Trophoblast cell (in vitro differentiated cells and primary cell): ENCODE measurements at regions not wholly inside any gene's neighbourhood (a gene's known extent, or its start where the extent isn't known, plus 50 kb on each side); places are given as distances from the start of the nearest gene placed in this dataset.

Experiments
- DNase-seq, 2 donors: peaks; one replicate each; pipeline ENCODE4 v3.0.0-alpha.2; 2016
- H2AFZ ChIP-seq: 2 replicates; pipeline ENCODE4 v1.6.1; 2013; ENCODE audit warnings: low read length, moderate library complexity, mild to moderate bottlenecking; ENCODE audit not compliant: insufficient read depth, poor library complexity
- H2AK5ac ChIP-seq: 2 replicates; pipeline ENCODE4 v1.6.1; 2013; ENCODE audit warnings: mild to moderate bottlenecking, low read length
- H2BK120ac ChIP-seq: 2 replicates; pipeline ENCODE4 v1.6.1; 2013; ENCODE audit warnings: low read length, mild to moderate bottlenecking, moderate library complexity; ENCODE audit not compliant: insufficient read depth, poor library complexity
- H2BK12ac ChIP-seq: 2 replicates; pipeline ENCODE4 v1.6.1; 2013; ENCODE audit warnings: mild to moderate bottlenecking, low read length, moderate library complexity
- H2BK5ac ChIP-seq: 2 replicates; pipeline ENCODE4 v1.6.1; 2013; ENCODE audit warnings: low read length, low read depth, moderate library complexity, mild to moderate bottlenecking; ENCODE audit not compliant: poor library complexity
- H3K14ac ChIP-seq: 2 replicates; pipeline ENCODE4 v1.6.1; 2013; ENCODE audit warnings: mild to moderate bottlenecking, low read length
- H3K18ac ChIP-seq: 2 replicates; pipeline ENCODE4 v1.6.1; 2013; ENCODE audit warnings: mild to moderate bottlenecking, low read length
- H3K23ac ChIP-seq: 2 replicates; pipeline ENCODE4 v1.6.1; 2013; ENCODE audit warnings: low read length
- H3K27ac ChIP-seq: 2 replicates; pipeline ENCODE4 v1.5.1; 2013; ENCODE audit warnings: low read depth, mild to moderate bottlenecking, inconsistent platforms, low read length, moderate library complexity
- H3K27me3 ChIP-seq: 2 replicates; pipeline ENCODE4 v1.6.1; 2013; ENCODE audit warnings: inconsistent platforms, mild to moderate bottlenecking, low read length, moderate library complexity; ENCODE audit not compliant: insufficient read depth
- H3K36me3 ChIP-seq, 2 experiments: 1 replicate in 1 of 2; 2 replicates in 1 of 2; pipeline ENCODE4 v1.6.1; 2013; ENCODE audit warnings: low read length in 2 of 2, mild to moderate bottlenecking in 2 of 2, moderate library complexity in 1 of 2; ENCODE audit not compliant: insufficient read depth in 2 of 2, control insufficient read depth in 1 of 2
- H3K4ac ChIP-seq: 2 replicates; pipeline ENCODE4 v1.6.1; 2013; ENCODE audit warnings: low read depth, mild to moderate bottlenecking, low read length, moderate library complexity
- H3K4me1 ChIP-seq, 2 experiments: 1 replicate in 1 of 2; 2 replicates in 1 of 2; pipeline ENCODE4 v1.6.1; 2013; ENCODE audit warnings: low read length in 2 of 2, mild to moderate bottlenecking in 2 of 2, moderate library complexity in 1 of 2; ENCODE audit not compliant: insufficient read depth in 2 of 2, control insufficient read depth in 1 of 2
- H3K4me2 ChIP-seq: 2 replicates; pipeline ENCODE4 v1.6.1; 2013; ENCODE audit warnings: inconsistent platforms, mild to moderate bottlenecking, low read length, moderate library complexity
- H3K4me3 ChIP-seq: 2 replicates; pipeline ENCODE4 v1.5.1; 2013; ENCODE audit warnings: mild to moderate bottlenecking, low read depth, low read length, inconsistent platforms
- H3K79me1 ChIP-seq: one replicate; pipeline ENCODE4 v1.6.1; 2013; ENCODE audit warnings: low read length
- H3K79me2 ChIP-seq: 2 replicates; pipeline ENCODE4 v1.6.1; 2013; ENCODE audit warnings: low read length, mild to moderate bottlenecking; ENCODE audit not compliant: control insufficient read depth, insufficient read depth, poor library complexity
- H3K9ac ChIP-seq: 2 replicates; pipeline ENCODE4 v1.6.1; 2013; ENCODE audit warnings: mild to moderate bottlenecking, low read length
- H3K9me3 ChIP-seq: 2 replicates; pipeline ENCODE4 v1.6.1; 2013; ENCODE audit warnings: low read depth, mild to moderate bottlenecking, control low read depth, inconsistent platforms, low read length; ENCODE audit not compliant: insufficient read depth
- H4K12ac ChIP-seq: 2 replicates; pipeline ENCODE4 v1.6.1; 2013; ENCODE audit warnings: low read depth, mild to moderate bottlenecking, low read length, moderate library complexity
- H4K8ac ChIP-seq: 2 replicates; pipeline ENCODE4 v1.6.1; 2013; ENCODE audit warnings: low read depth, mild to moderate bottlenecking, low read length, moderate library complexity
- H4K91ac ChIP-seq: one replicate; pipeline ENCODE4 v1.6.1; 2013; ENCODE audit warnings: low read depth, mild to moderate bottlenecking, low read length, moderate library complexity
- WGBS: extraction: QIAGEN DNeasy Blood & Tissue Kit; methylation state at CpG from one replicate; pipeline ENCODE4 v1.1.7; 2013; ENCODE audit warnings: missing lambda C conversion rate; ENCODE audit not compliant: insufficient read length, insufficient coverage; ENCODE audit errors: extremely low coverage; 5-methylcytosine and 5-hydroxymethylcytosine counted together

DNA sequence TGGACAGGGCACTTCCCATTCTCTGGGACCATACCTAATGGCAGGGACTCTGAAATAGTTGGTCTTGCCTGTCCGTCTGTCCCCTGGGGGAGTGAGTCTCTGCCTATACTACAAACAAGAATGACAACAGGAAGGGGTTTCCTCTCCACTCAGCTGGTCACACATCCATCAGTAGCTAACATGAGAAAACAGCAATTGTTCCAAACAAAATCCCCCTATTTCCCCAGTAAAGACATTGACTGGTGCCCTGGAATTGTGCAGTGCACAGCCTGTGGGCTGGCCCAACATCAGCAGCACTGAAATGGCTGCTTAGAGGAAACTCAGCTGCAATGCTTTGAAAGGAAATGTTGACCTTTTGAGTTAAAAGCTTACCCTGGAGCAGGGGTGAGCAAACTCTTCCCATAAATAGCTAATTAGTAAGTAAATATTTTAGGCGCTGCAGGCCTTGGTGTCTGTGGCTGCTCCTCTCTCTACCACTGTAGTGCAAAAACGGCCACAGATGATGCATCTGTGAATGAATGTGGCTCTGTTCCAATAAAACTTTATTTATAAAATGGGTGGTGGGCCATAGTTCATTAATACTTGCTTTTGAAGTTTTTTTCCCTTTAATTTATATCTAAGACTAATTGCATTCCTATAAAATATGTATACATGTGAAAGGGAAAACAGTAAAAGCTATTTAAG lies 174.3 kb downstream of the KLF13 start:
- Histone ChIP-seq H3K79me2 (no peaks in the 10 kb centered on the region), H2BK120ac (no peak overlapping the region), H2BK12ac (no peak overlapping the region), H4K12ac (no peak overlapping the region), H2AFZ (no peak overlapping the region), H3K27me3 (no peaks in the 10 kb centered on the region), H3K18ac (no peak overlapping the region), H3K79me1 (no peaks in the 10 kb centered on the region), H3K27ac (no peak overlapping the region), H3K36me3 (no peaks in the 10 kb centered on the region), H4K91ac (no peak overlapping the region), H2BK5ac (no peak overlapping the region), H3K4me3 (no peak overlapping the region), H3K14ac (no peak overlapping the region), H3K4ac (no peak overlapping the region), H3K4me1 (peaks cover 8 to 9% of the 10 kb centered on the region in 2 experiments), H3K23ac (no peak overlapping the region), H2AK5ac (no peak overlapping the region), H3K4me2 (peak overlapping the region; percentile 8), H3K9me3 (no peaks in the 10 kb centered on the region), H4K8ac (peak overlapping the region; percentile 43), H3K9ac (no peak overlapping the region)
- no CpG with 5 or more reads among the region's 3 CpGs for WGBS
- DNase-seq, result no peak

DNA sequence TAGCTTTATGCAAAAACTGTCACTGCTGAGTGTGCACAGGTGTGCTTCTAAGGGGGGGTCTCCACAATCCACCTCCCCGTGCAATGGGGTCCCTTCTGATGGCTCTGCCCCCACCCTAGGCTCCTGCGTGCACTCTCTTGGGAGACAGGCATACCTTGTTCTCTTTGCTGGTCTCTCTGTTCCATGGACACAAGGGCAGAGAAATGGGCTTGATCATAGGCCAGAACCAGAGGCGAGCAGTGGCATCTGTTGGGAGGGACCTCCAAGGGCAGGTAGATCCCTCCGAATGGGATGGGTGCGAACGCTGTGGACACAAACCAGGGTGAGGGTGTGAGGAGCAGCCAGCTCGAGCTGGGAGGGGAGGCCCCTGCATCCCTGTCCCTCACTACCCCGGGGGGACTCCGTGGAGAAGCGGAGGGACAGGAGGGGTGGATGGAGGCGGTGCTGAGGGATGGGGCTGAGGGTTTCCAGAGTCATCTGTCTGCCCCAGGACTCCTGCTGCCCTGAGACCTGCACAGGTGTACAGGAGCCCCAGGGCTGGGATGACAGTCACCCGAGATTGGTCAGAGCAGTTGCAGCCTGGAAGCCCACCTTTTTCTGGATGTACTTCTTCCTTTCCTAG lies 175.0 kb downstream of the KLF13 start:
- Histone ChIP-seq H3K79me2 (no peaks in the 10 kb centered on the region), H4K8ac (no peak overlapping the region), H3K9ac (no peak overlapping the region), H3K14ac (no peak overlapping the region), H3K27ac (no peak overlapping the region), H3K36me3 (no peaks in the 10 kb centered on the region), H3K4ac (no peak overlapping the region), H3K4me3 (no peak overlapping the region), H3K9me3 (no peaks in the 10 kb centered on the region), H3K79me1 (no peaks in the 10 kb centered on the region), H2AFZ (no peak overlapping the region), H2AK5ac (no peak overlapping the region), H2BK12ac (no peak overlapping the region), H3K4me2 (no peak overlapping the region), H3K23ac (no peak overlapping the region), H2BK5ac (no peak overlapping the region), H2BK120ac (no peak overlapping the region), H3K27me3 (no peaks in the 10 kb centered on the region), H3K4me1 (peaks cover 8 to 9% of the 10 kb centered on the region in 2 experiments), H4K12ac (no peak overlapping the region), H4K91ac (no peak overlapping the region), H3K18ac (no peak overlapping the region)
- WGBS, result no CpG with 5 or more reads among the region's 12 CpGs
- no peak for DNase-seq

DNA sequence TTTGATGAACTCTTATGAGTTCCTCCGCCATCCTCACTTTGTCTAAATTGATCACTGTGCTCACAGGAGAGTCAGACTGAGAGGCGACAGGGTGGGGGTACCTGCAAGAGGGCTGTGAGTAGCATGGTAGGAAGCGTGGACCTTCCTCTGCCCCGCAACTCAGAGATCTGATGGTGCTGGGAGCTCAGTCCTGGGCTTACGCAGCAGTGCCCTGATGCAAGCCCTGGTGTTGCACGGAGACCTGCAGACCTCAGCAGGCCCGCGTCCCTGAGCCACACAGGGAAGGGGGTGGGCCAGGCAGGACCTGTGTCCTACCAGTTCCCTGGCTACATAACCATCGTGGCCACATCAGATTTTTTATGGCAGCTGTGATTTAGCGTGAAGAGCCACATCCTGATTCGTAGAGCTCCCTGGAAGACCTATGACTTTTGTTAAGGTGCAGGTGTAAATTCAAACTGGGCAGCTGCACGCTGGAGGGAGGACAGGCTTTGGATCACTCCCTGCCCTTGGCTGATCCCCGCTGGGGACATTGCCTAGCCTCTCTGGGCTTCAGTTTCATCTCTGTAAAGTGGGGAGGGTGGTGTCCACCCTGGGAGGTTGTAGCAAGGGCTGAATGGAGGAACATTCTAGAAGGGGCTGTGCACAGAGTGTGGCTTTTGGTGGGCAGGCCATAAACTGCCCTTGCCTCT lies 176.1 kb downstream of the KLF13 start:
- H2AK5ac ChIP-seq, result no peak overlapping the region
- H3K18ac ChIP-seq, result no peak overlapping the region
- H3K9me3 ChIP-seq, result no peaks in the 10 kb centered on the region
- H3K4ac ChIP-seq, result no peak overlapping the region
- no peak overlapping the region for H3K4me3 ChIP-seq
- H3K23ac ChIP-seq, result no peak overlapping the region
- H3K4me1 ChIP-seq, result peaks cover 8 to 9% of the 10 kb centered on the region in 2 experiments
- peak overlapping the region; percentile 23 for H3K9ac ChIP-seq
- H3K79me1 ChIP-seq, result no peaks in the 10 kb centered on the region
- no peak overlapping the region for H2BK120ac ChIP-seq
- no peak overlapping the region for H4K91ac ChIP-seq
- H3K14ac ChIP-seq, result no peak overlapping the region
- H3K36me3 ChIP-seq, result no peaks in the 10 kb centered on the region
- no peak for DNase-seq
- no peak overlapping the region for H2BK12ac ChIP-seq
- H4K12ac ChIP-seq, result no peak overlapping the region
- no peak overlapping the region for H2AFZ ChIP-seq
- H3K79me2 ChIP-seq, result no peaks in the 10 kb centered on the region
- no peak overlapping the region for H3K4me2 ChIP-seq
- no CpG with 5 or more reads among the region's 13 CpGs for WGBS
- H3K27me3 ChIP-seq, result no peaks in the 10 kb centered on the region
- no peak overlapping the region for H2BK5ac ChIP-seq
- no peak overlapping the region for H3K27ac ChIP-seq
- no peak overlapping the region for H4K8ac ChIP-seq

DNA sequence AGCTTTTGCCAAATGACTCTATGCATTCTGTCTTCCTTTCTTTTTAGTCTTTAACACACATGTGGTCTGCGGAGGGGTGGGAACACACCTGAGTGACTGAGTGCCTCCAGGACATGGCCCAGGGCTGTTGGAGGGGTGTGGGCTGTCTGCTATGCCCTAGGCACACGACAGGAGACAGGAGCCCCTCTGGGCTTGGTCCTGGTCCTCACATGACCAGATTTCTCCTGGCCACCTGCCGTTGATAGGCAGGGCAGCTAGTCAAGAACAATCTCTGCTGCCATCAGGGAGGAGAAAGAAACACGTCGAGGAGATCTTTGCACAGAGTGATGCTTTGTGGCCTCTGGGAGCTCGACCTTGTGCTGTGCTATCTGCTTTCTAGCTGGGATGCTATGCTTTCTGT lies 176.6 kb downstream of the KLF13 start:
- Histone ChIP-seq H3K9me3 (no peaks in the 10 kb centered on the region), H2BK120ac (no peak overlapping the region), H3K9ac (no peak overlapping the region), H3K23ac (no peak overlapping the region), H3K27me3 (no peaks in the 10 kb centered on the region), H4K91ac (no peak overlapping the region), H2AFZ (no peak overlapping the region), H2AK5ac (no peak overlapping the region), H4K12ac (no peak overlapping the region), H4K8ac (no peak overlapping the region), H3K4ac (no peak overlapping the region), H3K36me3 (no peaks in the 10 kb centered on the region), H3K79me1 (no peaks in the 10 kb centered on the region), H2BK5ac (no peak overlapping the region), H3K14ac (no peak overlapping the region), H3K4me3 (no peak overlapping the region), H3K18ac (no peak overlapping the region), H3K4me1 (peaks cover 8 to 9% of the 10 kb centered on the region in 2 experiments), H2BK12ac (no peak overlapping the region), H3K4me2 (no peak overlapping the region), H3K79me2 (no peaks in the 10 kb centered on the region), H3K27ac (no peak overlapping the region)
- WGBS, result no CpG with 5 or more reads among the region's 6 CpGs
- DNase-seq, result no peak
